ENCODE measurements at regions not wholly inside any gene's neighbourhood (a gene's known extent, or its start where the extent isn't known, plus 50 kb on each side); places are given as distances from the start of the nearest gene placed in this dataset.

DNA sequence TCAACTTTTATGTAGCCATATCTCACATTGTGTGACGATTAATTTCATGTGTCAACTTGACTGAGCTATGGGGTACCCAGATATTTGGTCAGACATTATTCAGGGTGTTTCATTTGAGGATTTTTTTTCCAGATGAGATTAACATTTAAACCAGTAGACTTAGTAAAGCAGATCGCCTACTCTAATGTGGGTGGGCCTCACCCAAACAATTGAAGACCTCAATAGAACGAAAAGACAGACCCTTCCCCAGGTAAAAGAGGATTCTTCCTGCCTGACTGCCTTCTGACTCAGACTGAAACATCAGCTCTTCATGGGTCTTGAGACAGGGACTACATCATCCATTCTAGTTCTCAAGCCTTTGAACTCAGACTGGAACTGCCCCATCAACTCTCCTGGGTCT, 231.7 kb upstream of the SASH1 start:
- Histone ChIP-seq H3K4me3 (ENCODE audit: insufficient read depth, low read depth, low read length) (no peak overlapping the region), H3K79me1 (ENCODE audit: low read depth in 1 of 2, low read length in 2 of 2) (no peaks in the 10 kb centered on the region), H3K4me1 (ENCODE audit: control insufficient read depth, insufficient read depth, low read length) (no peaks in the 10 kb centered on the region), H3K14ac (replicated peaks; ENCODE audit: low read depth, low read length) (no peak overlapping the region), H2AFZ (replicated peaks; ENCODE audit: low read length, poor library complexity) (no peak overlapping the region), H3K56ac (ENCODE audit: extremely low read depth, insufficient read depth, low read length) (no peak overlapping the region), H4K8ac (ENCODE audit: low read depth in 2 of 2, low read length in 2 of 2) (no peak overlapping the region), H4K5ac (ENCODE audit: low read depth, low read length) (no peak overlapping the region), H3K9me3 (ENCODE audit: control insufficient read depth, insufficient read depth, low read length) (no peaks in the 10 kb centered on the region), H3K4me2 (ENCODE audit: low read depth, low read length) (no peak overlapping the region), H2BK5ac (ENCODE audit: low read depth, low read length, poor library complexity, severe bottlenecking) (no peak overlapping the region), H3K18ac (ENCODE audit: low read depth, low read length) (no peak overlapping the region), H3K4ac (ENCODE audit: low read depth, low read length) (no peak overlapping the region), H3K36me3 (ENCODE audit: control insufficient read depth, insufficient read depth, low read length) (no peaks in the 10 kb centered on the region), H2BK15ac (ENCODE audit: low read depth, low read length) (no peak overlapping the region), H3K27ac (ENCODE audit: insufficient read depth, low read length) (no peak overlapping the region), H3K27me3 (ENCODE audit: control insufficient read depth, insufficient read depth, low read length) (no peaks in the 10 kb centered on the region), H3K23ac (ENCODE audit: low read depth, low read length) (no peak overlapping the region), H2BK20ac (ENCODE audit: low read depth, low read length) (no peak overlapping the region), H2AK9ac (replicated peaks; ENCODE audit: low read depth, low read length, poor library complexity) (no peak overlapping the region), H2BK120ac (ENCODE audit: low read depth, low read length) (no peak overlapping the region), H3K9me1 (ENCODE audit: insufficient read depth, low read length) (0 out of 2 replicates have a peak, but pooled peaks cover 3% of the 10 kb centered on the region), H2AK5ac (ENCODE audit: low read depth, low read length) (no peak overlapping the region), H4K20me1 (ENCODE audit: insufficient read depth, low read length) (no peaks in the 10 kb centered on the region), H3K9ac (ENCODE audit: low read depth, low read length) (no peak overlapping the region), H4K91ac (ENCODE audit: insufficient read depth, low read depth, low read length) (no peak overlapping the region)
- TF ChIP-seq MXI1 (IDR thresholded peaks at IDR 0.05; ENCODE audit: borderline replicate concordance, low read depth, low read length) (no peak), SMC3 (IDR thresholded peaks at IDR 0.05; ENCODE audit: low read depth, low read length) (no peak), NFE2L2 (IDR thresholded peaks at IDR 0.05; ENCODE audit: low read depth, low read length) (no peak), ELK1 (IDR thresholded peaks at IDR 0.05; ENCODE audit: borderline replicate concordance, low read depth, low read length) (no peak), CEBPB (IDR thresholded peaks at IDR 0.05; ENCODE audit: low read depth, low read length) (no peak), CTCF (conservative IDR thresholded peaks at IDR 0.05; ENCODE audit: low read depth, low read length) (no peak), POLR2A (IDR thresholded peaks at IDR 0.05; ENCODE audit: low read depth, low read length) (no peak), RCOR1 (IDR thresholded peaks at IDR 0.05; ENCODE audit: insufficient replicate concordance, low read length) (no peak), MAZ (IDR thresholded peaks at IDR 0.05; ENCODE audit: borderline replicate concordance, low read depth, low read length) (no peak), RFX5 (IDR thresholded peaks at IDR 0.05; ENCODE audit: low read depth, low read length) (no peak)
- ATAC-seq (ENCODE audit: low read depth) (no peak), DNase-seq (no peak)
- POLR2A ChIA-PET (ENCODE audit: unreplicated experiment): no interaction called here
- WGBS, 2 experiments (ENCODE audit: extremely low coverage in 2 of 2, insufficient read length in 1 of 2): 60% methylated on average over 1 of the region's 3 CpGs; no CpG with 5 or more reads in 1 of the 2 experiments
- dilution Hi-C loops (cut with HindIII; ENCODE audit: low sequenced_read_pairs, unreplicated experiment) (no loop called here), intact Hi-C loops (cut with micrococcal nuclease) (no loop called here), in situ Hi-C loops (cut with MboI; ENCODE audit: low sequenced_read_pairs) (no loop called here)
- CTCF ChIA-PET: no interaction called here
- no TSS peak for BruUV-seq (replicated peaks)

Measured in IMR-90 (cell line).